ENCODE measurements at regions not wholly inside any gene's neighbourhood (a gene's known extent, or its start where the extent isn't known, plus 50 kb on each side); places are given as distances from the start of the nearest gene placed in this dataset.

DNA sequence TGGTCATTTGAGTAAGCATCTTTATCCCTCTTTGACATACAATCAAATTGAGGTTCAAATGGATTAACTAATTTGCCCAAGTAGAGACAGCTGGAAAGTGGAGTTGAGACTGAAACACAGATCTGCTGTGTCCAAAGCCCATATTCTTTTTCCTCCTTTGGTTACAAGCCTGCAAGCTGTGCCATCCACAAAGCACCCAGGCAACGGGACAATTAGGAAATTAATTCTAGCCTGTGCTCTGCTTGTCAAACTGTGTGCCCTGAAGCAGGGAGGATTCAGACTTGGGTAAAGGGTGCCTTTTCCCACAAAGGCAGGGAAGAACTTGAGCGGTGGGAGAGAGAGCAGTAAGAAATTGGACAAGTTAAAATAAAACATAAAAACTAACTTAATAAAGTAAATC is 127.9 kb downstream of the DTWD1 start:
- POLR2A ChIA-PET: no interaction called here
- TF ChIP-seq, protein P1, sequence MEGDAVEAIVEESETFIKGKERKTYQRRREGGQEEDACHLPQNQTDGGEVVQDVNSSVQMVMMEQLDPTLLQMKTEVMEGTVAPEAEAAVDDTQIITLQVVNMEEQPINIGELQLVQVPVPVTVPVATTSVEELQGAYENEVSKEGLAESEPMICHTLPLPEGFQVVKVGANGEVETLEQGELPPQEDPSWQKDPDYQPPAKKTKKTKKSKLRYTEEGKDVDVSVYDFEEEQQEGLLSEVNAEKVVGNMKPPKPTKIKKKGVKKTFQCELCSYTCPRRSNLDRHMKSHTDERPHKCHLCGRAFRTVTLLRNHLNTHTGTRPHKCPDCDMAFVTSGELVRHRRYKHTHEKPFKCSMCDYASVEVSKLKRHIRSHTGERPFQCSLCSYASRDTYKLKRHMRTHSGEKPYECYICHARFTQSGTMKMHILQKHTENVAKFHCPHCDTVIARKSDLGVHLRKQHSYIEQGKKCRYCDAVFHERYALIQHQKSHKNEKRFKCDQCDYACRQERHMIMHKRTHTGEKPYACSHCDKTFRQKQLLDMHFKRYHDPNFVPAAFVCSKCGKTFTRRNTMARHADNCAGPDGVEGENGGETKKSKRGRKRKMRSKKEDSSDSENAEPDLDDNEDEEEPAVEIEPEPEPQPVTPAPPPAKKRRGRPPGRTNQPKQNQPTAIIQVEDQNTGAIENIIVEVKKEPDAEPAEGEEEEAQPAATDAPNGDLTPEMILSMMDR (IDR thresholded peaks at IDR 0.05; ENCODE audit: unreplicated experiment): no peak
- CTCF ChIA-PET: no interaction called here
- no peaks in the 10 kb centered on the region for H3K4me1 Mint-ChIP-seq (ENCODE audit: insufficient read depth, unreplicated experiment)
- no peaks in the 10 kb centered on the region for H3K9me3 Mint-ChIP-seq (ENCODE audit: unreplicated experiment)
- BruUV-seq (replicated peaks): no TSS peak
- no peak overlapping the region for H3K27ac Mint-ChIP-seq (ENCODE audit: low read depth, unreplicated experiment)
- H3K4me3 Mint-ChIP-seq (ENCODE audit: unreplicated experiment): no peak overlapping the region
- H3K27me3 Mint-ChIP-seq (ENCODE audit: insufficient read depth, unreplicated experiment): no peaks in the 10 kb centered on the region
- no peak for DNase-seq (ENCODE audit: unreplicated experiment)
- intact Hi-C loops (cut with micrococcal nuclease): no loop called here
- H3K36me3 Mint-ChIP-seq (ENCODE audit: insufficient read depth, unreplicated experiment): no peaks in the 10 kb centered on the region

DNA sequence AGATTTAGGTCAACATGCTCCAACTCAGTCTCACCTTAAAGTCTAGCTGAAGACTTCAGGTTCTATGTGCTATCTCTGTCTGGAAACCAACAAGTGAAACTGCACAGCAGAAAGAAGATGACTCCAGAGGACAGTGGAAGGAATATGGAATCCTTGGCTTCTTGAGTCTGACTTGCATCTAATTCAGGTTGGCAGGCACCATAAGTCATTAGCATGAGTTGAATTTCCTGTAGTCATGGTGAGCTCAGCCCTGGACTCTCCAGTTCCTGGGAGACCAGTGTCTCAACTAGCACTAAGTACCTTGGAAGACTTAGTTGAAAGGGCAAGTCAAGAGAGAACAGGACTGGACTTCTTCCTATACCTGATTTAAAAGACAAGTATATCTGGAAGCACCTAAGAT is 129.7 kb downstream of the DTWD1 start:
- intact Hi-C loops (cut with micrococcal nuclease): no loop called here
- Mint-ChIP-seq H3K36me3 (ENCODE audit: insufficient read depth, unreplicated experiment) (no peaks in the 10 kb centered on the region), H3K4me1 (ENCODE audit: insufficient read depth, unreplicated experiment) (no peaks in the 10 kb centered on the region), H3K27me3 (ENCODE audit: insufficient read depth, unreplicated experiment) (no peaks in the 10 kb centered on the region), H3K4me3 (ENCODE audit: unreplicated experiment) (no peak overlapping the region), H3K27ac (ENCODE audit: low read depth, unreplicated experiment) (no peak overlapping the region), H3K9me3 (ENCODE audit: unreplicated experiment) (no peaks in the 10 kb centered on the region)
- BruUV-seq (replicated peaks): no TSS peak
- POLR2A ChIA-PET: interaction anchor here (0.6 to 0.7 kb wide), 2 partner anchors 113 to 381 kb away, joined by 3 read pairs; no protein-coding TSS in a partner anchor
- CTCF ChIA-PET: no interaction called here
- DNase-seq (ENCODE audit: unreplicated experiment): no peak
- TF ChIP-seq, protein P1 (IDR thresholded peaks at IDR 0.05; ENCODE audit: unreplicated experiment): no peak

DNA sequence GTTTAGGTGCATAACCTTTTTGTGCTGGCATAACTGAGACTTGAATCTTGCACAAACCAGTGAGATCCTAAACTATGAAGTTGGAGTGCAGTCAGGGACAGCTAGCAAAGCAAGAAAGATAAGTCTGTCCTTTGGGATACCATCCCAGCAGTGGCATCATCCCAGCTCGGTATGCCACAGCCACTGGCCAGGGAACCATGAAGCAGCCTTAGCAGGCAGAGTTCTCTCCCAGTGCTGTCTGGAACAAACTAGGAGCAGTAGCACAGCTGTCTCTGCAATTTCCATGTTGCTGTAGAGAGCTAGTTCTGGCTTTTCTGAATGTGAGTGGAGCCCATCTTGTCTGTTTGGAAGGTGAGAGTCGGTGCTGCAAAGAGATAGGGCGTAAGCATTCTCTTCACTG is 130.3 kb downstream of the DTWD1 start:
- intact Hi-C loops (cut with micrococcal nuclease): no loop called here
- no peaks in the 10 kb centered on the region for H3K9me3 Mint-ChIP-seq (ENCODE audit: unreplicated experiment)
- H3K4me1 Mint-ChIP-seq (ENCODE audit: insufficient read depth, unreplicated experiment): no peaks in the 10 kb centered on the region
- no peak overlapping the region for H3K27ac Mint-ChIP-seq (ENCODE audit: low read depth, unreplicated experiment)
- H3K36me3 Mint-ChIP-seq (ENCODE audit: insufficient read depth, unreplicated experiment): no peaks in the 10 kb centered on the region
- ChIA-PET CTCF (no interaction called here), POLR2A (interaction anchor here (0.6 to 0.7 kb wide), 2 partner anchors 112 to 380 kb away, joined by 3 read pairs; no protein-coding TSS in a partner anchor)
- BruUV-seq (replicated peaks): no TSS peak
- TF ChIP-seq, protein P1 (IDR thresholded peaks at IDR 0.05; ENCODE audit: unreplicated experiment): no peak
- no peaks in the 10 kb centered on the region for H3K27me3 Mint-ChIP-seq (ENCODE audit: insufficient read depth, unreplicated experiment)
- H3K4me3 Mint-ChIP-seq (ENCODE audit: unreplicated experiment): no peak overlapping the region
- no peak for DNase-seq (ENCODE audit: unreplicated experiment)

DNA sequence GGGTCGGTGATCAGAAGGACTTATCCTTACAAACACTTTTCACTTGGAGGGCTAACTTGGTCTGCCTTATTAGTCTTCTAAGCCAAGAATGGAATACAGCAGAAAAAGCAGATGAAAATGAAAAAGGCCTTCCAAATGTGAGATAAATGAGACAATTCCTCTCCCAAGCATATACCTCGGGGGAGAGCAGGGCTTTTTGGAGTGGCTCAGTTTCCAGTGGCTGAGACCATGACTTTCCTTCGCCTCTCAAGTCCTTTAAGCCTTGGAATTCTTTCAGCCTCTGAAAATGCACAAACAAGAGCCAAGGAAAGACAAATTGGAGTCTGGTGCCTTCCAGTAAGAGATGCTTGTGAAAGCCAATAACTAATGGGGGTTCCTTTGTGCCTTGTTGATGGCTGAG is 130.9 kb downstream of the DTWD1 start:
- ChIA-PET POLR2A (no interaction called here), CTCF (interaction anchor here (0.6 kb wide), 1 partner anchor 113 kb away, joined by 3 read pairs; no protein-coding TSS in a partner anchor)
- no peaks in the 10 kb centered on the region for H3K4me1 Mint-ChIP-seq (ENCODE audit: insufficient read depth, unreplicated experiment)
- no peaks in the 10 kb centered on the region for H3K27me3 Mint-ChIP-seq (ENCODE audit: insufficient read depth, unreplicated experiment)
- no peak for DNase-seq (ENCODE audit: unreplicated experiment)
- H3K9me3 Mint-ChIP-seq (ENCODE audit: unreplicated experiment): no peaks in the 10 kb centered on the region
- H3K27ac Mint-ChIP-seq (ENCODE audit: low read depth, unreplicated experiment): no peak overlapping the region
- BruUV-seq (replicated peaks): no TSS peak
- H3K36me3 Mint-ChIP-seq (ENCODE audit: insufficient read depth, unreplicated experiment): no peaks in the 10 kb centered on the region
- intact Hi-C loops (cut with micrococcal nuclease): no loop called here
- TF ChIP-seq, protein P1 (IDR thresholded peaks at IDR 0.05; ENCODE audit: unreplicated experiment): no peak
- H3K4me3 Mint-ChIP-seq (ENCODE audit: unreplicated experiment): no peak overlapping the region

Data from MCF 10A (cell line).